ENCODE measurements at regions not wholly inside any gene's neighbourhood (a gene's known extent, or its start where the extent isn't known, plus 50 kb on each side); places are given as distances from the start of the nearest gene placed in this dataset.

DNA sequence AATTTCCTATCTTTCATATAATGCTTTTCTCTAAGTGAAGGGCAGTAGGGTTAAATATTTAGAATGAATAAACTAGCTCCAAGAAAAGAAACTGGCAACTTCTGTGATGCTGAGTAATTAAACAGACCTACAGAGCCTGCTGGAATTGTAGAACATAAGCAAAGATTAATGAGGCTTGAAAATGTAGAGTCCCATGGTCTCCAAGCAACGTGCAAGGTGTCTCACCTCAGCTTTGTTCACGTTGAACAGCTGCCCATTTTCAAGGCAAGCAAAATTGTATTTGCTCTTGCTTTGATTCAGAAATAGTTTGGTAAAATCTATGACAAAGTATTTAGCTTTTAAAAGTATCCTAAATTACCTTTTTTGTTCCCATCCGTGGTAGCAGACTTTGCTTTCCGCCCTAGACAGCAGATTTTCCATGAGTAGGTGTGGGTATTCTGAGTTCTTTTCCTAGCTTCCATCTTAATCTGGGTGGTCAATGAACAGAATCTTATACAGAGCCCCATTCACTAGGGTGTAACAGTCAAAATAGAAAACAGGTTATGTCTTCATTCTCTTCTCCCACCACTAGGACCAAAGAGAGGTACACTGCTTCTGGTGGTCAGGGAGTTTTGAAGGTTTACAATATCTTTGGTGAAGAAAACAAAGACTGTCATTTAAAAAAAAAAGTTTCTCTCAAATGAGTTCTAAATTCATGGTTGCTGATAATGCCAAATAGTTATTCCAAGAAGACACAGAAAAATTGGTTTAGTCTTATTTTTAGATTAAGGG lies 52.1 kb upstream of the TYRP1 start:
- no peaks in the 10 kb centered on the region for H3K9me3 ChIP-seq (replicated peaks in 1 of 3)
- DNase-seq: no peak
- H3K27me3 ChIP-seq: no peaks in the 10 kb centered on the region
- no peak overlapping the region for H3K27ac ChIP-seq
- intact Hi-C loops (cut with DNase I): no loop called here
- H3K36me3 ChIP-seq (replicated peaks in 1 of 2): no peaks in the 10 kb centered on the region
- H3K4me3 ChIP-seq: no peak overlapping the region
- no peaks in the 10 kb centered on the region for H3K4me1 ChIP-seq (replicated peaks in 1 of 2)
- WGBS, 4 donors: 53 to 63% (median 60%) methylated on average over 4 of the region's 4 CpGs
- TF ChIP-seq, protein P1, sequence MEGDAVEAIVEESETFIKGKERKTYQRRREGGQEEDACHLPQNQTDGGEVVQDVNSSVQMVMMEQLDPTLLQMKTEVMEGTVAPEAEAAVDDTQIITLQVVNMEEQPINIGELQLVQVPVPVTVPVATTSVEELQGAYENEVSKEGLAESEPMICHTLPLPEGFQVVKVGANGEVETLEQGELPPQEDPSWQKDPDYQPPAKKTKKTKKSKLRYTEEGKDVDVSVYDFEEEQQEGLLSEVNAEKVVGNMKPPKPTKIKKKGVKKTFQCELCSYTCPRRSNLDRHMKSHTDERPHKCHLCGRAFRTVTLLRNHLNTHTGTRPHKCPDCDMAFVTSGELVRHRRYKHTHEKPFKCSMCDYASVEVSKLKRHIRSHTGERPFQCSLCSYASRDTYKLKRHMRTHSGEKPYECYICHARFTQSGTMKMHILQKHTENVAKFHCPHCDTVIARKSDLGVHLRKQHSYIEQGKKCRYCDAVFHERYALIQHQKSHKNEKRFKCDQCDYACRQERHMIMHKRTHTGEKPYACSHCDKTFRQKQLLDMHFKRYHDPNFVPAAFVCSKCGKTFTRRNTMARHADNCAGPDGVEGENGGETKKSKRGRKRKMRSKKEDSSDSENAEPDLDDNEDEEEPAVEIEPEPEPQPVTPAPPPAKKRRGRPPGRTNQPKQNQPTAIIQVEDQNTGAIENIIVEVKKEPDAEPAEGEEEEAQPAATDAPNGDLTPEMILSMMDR (IDR thresholded peaks at IDR 0.05): no peak
- TF ChIP-seq POLR2A (IDR thresholded peaks at IDR 0.05): no peak

Small RNA genes in the stretch of these regions (small RNA-seq; reads per million reads assigned to genes)
- gene AL161788.1 (0 reads per million in 2 donors), gene AL162413.1 (0 reads per million in 2 donors), gene AL592227.1 (0 reads per million in 2 donors), gene RNU2-47P (0 reads per million in 2 donors)
